ENCODE measurements at regions not wholly inside any gene's neighbourhood (a gene's known extent, or its start where the extent isn't known, plus 50 kb on each side); places are given as distances from the start of the nearest gene placed in this dataset.

GRCh38 chr20:12577213-12577612, 431.6 kb upstream of the SPTLC3 start:
- TF ChIP-seq CTCF (IDR thresholded peaks at IDR 0.05) (no peak), POLR2A (IDR thresholded peaks at IDR 0.05) (no peak)

All from body of pancreas (tissue), 4 donors.